Right ventricle myocardium superior (tissue), 1 donor: ENCODE measurements at regions not wholly inside any gene's neighbourhood (a gene's known extent, or its start where the extent isn't known, plus 50 kb on each side); places are given as distances from the start of the nearest gene placed in this dataset.

Experiments
- ATAC-seq: fragments of 200-7000 bp; cut with Tn5 transposase; one replicate; pipeline ENCODE4 v1.9.1; 2020; ENCODE audit warnings: mild to moderate bottlenecking; ENCODE audit not compliant: poor library complexity
- DNase-seq: peaks from one replicate; pipeline ENCODE4 v3.0.0-alpha.2; 2020
- intact Hi-C: fragments of 100-400 bp; cut with DNase I; formaldehyde crosslinking; loops from one replicate; pipeline ENCODE4 v1.11.2; 2022
- donor health status: DM: no; HTN: yes; CAD: no; lungs with severe emphysema.

DNA sequence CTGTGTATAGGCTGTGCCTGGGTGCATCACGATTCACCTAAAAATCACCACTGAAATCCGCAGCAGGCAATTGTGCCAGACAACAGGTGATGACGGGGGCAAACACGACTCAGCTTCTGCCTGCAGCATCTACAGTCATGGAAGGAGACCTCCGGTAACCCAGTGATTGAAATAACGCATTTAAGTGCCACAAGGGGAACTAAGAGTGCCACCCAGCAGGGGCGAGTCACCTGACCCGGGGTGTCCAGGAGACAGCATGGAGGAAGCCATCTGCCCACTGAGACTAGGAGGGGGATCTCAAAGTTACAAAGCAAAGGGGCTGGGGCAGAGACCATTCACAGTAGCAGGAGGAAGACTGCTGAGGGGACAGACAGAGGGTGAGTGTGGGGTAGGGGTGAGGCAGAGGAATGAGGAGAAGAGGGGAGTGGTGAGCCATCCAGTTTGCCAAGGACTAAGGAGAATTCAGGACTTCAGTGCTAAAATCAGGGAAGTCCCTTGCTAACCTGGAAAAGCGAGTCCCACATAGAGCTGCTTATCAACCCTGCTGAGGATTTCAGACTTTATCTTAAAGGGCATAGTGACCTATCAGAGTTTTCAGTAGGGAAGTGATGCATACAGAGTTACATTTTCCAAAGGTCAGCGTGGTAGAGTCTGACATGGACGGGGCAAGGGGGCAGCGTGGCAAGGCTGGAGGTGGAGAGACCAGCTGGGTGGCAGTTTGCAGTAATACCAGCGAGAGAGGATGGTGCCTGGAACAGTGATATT lies 256.7 kb upstream of the HES1 start:
- intact Hi-C loops: no loop called here
- no peak for ATAC-seq
- DNase-seq: no peak

DNA sequence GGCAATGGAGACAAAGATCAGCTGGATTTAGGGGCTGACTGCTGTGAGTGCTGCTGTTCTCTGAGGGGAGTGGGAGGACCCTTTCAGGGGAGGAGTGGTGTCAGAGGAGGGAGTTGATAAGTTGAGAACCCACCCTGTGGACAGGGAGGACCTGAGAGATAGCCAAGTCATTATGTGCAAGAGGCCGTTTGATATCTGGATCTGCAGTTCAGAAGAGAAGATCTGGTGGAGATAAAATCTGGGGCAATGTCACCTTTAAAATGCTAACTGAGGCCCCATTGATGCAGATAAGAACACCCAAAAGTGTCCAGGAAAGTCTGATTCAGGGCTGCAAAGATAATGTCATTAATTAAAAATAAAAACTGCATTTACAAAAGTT lies 256.1 kb upstream of the HES1 start:
- DNase-seq: no peak
- intact Hi-C loops: no loop called here
- no peak for ATAC-seq

DNA sequence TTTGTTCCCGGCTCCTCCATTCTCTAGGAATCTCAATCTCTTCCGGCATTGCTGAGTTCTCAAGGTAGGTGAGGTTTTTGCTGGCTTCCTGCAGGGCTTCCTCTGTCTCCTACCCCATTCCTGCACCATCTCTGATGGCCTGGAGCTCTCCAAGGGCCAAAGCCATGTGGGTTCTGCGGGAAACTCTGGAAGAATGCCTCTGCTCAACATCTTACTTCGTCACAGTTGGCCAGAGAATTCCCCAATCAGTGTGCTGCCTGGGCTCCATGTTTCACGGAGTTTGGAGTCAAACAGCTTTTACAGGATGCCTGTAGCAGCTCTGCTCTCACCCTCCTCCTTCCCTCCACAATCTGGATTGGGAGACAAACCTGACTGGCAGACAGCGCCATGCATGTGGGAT lies 253.9 kb upstream of the HES1 start:
- DNase-seq (no peak), ATAC-seq (no peak)
- intact Hi-C loops: no loop called here

DNA sequence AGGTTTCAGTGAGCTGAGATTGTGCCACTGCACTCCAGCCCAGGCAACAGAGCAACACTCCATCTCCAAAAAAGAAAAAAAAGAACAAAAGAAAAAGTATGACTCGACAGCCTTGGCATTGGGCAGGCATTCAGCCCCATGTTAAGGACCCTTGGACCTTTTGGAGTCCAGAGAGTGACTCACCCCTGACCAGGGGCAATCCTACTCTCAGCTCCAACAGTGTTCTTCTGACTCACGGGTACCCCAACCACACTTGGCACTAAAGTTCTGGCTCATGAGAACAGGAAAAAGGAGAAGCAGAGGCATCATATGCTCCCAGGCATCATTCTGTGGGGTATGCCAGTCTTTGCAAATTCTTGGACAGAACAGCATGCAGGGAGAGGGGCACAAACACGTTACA lies 252.4 kb upstream of the HES1 start:
- intact Hi-C loops: no loop called here
- ATAC-seq: no peak

DNA sequence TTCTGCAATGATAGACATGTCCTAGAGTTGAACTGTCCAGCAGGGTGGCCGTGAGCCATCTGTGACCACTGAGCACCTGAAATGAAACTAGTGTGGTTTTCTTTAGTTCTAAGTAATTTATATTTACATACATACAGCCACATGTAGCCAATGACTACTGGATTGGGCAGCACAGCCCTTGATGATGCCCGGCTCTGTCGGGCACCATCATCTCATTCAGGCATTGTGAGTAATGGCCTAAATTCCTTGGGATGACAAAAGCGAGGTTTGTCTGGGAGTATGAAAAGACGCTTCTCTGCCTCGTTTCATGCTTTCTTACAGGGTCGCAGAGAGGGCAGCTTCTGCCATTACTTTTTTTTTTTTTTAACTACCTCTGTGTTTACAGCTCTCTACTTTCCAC lies 251.9 kb upstream of the HES1 start:
- no peak for ATAC-seq
- intact Hi-C loops: no loop called here
- no peak for DNase-seq

More for the DNA sequence above, 252.4 kb upstream of the HES1 start:
- DNase-seq: no peak

DNA sequence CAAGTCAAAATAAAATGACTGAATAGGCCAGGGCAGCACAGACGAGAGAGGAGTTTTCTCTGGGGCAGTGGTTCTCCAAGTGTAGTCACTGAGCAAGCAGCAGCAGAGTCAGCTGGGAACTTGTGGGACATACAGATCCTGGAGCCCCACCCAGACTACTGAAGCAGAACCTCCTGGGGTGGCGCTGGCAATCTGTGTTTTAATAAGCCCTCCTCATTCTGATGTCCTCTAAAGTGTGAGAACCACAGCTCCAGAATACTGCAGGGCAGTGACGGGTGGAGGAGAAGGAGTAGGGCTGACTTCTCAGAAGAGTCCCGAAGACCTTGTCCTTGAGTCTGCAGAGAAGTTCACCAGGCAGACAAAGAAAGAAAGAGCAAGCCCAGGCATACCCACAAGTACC lies 251.3 kb upstream of the HES1 start:
- ATAC-seq: no peak
- intact Hi-C loops: no loop called here
- DNase-seq: no peak

DNA sequence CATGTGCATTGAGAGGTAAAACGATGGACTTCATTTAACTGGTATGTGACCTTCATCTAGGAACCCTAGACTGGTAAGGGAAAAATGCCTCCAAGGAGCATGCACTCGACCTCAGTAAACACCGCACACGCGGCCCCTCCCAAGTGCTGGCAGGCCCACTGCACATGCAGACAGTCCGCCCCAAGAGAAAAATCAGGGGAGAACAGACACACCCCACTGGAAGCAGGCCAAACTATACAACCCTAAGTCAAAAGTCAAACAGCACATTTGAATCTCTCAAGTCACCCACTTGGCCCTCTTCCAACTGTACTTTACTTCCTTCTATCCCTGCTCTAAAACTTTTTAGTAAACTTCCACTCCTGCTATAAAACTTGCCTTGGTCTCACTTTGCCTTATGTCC lies 250.1 kb upstream of the HES1 start:
- DNase-seq: no peak
- ATAC-seq: peak; percentile 10
- intact Hi-C loops: no loop called here

DNA sequence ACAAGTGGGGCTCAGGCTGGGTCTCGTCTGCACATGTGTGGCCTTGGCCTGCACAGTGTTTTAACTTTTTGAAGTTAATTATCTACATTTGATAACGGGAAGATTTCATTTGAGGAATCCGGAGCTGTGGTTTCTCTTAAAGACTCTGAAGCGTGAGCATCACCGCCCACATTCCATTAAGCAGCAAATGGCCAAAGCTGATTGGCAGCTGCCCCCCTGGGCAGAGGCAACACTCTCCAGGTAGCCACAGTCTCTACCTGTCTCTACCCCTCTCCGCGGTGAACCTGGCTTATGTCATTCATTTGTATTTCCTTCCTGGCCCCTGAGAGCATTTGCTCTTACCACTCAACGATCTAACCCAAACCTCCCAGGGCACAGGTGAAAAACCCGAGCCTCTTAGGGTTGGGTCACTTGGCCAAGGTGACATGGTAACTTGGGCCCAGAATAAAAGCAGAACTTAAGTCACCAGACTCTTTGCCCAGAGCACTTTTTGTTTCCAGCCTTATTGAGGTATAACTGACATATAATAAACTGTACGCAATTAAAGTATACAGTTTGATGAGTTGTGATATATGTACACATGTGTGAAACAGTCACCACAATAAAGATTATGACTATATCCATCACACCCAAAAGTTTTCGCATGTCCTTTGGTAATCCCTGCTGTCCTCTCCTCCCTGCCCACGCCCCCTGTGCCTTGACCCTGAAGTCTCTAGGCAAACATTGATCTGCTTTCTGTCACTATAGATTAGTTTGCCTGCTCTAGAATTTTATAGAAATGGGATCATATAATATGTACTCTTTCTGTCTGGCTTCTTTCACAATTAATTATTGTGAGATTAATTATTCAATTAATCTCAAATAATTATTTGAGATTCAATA lies 245.7 kb upstream of the HES1 start:
- intact Hi-C loops: no loop called here
- no peak for ATAC-seq

DNA sequence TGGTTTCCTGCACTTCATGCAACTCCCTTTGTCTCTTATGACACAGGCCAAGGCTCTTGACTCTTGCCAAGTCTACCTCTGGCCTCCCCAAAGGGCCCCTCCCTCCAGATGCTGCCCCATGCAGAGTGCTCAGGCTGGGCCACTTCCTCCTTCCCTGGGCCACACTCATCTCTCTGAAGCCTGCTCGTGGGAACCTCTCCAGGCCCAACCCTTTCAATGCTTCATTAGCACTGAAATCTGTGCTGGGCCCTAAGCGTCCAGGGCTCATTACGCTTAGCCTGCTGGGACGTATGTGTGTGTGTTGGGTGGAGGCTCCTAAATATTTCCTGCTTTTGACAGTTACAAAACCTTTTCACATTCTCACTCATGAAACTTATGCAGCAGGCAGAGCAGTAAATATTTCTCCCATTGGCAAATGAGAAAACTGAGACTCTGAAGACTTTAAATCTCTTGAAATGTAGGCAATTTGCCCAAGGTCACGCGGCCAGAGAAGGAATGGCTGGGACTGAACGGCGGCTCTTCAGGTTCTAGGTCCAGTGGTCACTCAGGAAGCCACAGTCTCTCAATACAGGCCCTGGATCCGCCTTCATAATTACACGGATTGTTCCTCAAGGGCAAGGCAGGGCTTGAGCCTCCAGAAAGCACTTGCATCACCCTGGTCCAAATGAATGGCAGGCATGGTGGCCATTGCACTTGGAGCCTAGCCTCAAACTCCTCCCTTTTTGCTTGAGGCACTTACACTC lies 241.7 kb upstream of the HES1 start:
- DNase-seq (peak; percentile 50), ATAC-seq (peak; percentile 74)

More for the DNA sequence above, 245.7 kb upstream of the HES1 start:
- no peak for DNase-seq

DNA sequence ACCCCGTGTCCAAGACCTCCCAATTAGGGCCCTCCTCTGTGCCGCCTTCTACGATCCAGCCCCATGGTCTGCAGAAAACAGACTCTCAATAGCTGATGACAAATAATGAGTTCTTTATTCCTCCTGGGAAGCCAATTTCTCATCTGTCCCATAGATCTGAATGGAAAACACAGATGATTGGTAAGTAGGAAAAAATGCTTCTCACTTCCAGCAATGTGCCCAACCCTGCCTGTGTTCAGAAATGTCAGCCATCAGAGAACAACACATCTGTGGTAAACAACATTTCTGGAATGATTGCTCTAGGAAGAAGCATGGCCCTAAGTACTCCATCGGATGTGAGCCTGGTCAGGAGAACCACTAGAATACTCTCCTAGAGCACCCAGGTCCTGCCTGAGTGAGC lies 240.5 kb upstream of the HES1 start:
- intact Hi-C loops: no loop called here
- no peak for ATAC-seq
- DNase-seq: no peak

More for the DNA sequence above, 241.7 kb upstream of the HES1 start:
- intact Hi-C loops: no loop called here

DNA sequence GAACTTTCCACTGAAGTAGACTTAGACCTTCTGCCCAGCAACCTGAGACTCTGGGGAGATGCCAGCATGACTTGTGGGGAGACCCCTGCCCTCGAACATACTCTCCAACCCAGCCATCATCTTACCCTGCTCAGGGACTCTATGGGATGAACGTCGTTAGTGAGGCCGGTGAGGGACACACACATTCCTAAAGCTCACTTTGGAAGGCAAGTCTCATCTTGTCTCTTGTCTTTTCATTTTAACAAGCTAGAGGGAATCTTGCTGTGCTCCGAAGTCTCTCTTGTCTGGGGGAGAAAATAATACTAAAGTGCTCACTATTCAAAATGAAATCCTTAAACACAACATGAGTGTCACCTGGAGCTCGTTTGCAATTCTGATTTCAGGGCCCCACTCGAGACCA lies 239.5 kb upstream of the HES1 start:
- no peak for DNase-seq
- intact Hi-C loops: no loop called here
- no peak for ATAC-seq

DNA sequence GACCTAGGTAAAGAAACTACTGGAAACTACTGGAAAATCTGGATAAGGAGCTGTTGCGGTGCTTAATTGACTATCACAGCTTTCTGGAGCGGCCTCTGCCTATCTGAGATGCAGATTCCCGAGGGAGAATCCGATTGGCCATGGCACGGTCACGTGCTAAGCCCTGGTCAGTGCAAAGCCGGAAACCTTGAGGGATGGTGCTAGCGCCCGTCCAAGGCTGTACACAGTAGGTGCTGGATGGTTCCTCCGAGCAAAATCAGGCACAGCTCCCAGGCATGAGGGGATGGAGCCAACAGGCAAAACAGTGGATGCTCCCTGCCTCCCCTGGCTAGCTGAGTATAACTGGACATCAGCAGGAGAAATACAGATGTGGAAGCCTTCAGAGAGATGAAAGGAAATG lies 238.7 kb upstream of the HES1 start:
- peak; percentile 81 for DNase-seq
- intact Hi-C loops: no loop called here
- ATAC-seq: peak; percentile 84

DNA sequence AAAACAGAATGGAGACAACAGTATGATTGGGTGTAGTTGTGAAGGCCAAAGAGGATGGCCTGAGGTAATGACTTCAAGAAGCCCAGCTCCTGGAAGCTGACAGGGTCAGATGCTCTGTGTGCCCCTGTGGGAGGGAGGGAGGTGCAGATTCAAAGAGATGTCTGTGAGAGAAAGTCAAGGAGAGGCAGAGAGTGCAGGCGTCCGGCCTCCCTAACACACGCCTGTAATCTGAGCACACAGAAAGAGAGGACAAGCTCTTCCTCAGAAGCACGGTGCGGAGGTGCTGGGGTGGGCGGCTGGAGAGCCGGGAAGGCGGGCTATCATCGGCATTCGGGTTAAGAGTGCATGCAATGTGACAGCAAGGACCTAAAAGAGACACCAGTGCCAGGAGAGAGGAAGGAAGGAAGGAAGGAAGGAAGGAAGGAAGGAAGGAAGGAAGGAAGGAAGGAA lies 238.2 kb upstream of the HES1 start:
- peak; percentile 12 for ATAC-seq
- intact Hi-C loops: no loop called here
- no peak for DNase-seq

DNA sequence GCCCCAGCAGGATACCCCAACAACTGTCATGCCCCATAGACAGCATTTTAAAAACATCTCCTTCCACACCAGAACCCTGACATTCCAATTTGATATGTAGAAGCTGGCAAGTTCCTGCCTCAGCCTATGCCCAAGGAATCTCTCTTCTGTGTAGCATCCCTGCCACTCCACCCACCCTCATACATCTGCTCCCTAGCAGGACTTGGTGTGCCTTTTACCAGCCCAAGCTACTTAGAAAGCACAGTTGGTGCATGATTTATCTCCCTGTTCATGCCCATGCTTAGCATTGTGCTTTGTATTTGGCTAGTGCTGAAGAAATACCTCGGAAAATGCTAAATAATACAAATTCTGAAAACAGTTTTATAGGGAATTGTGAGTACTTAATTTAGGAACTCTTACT lies 236.9 kb upstream of the HES1 start:
- ATAC-seq (no peak), DNase-seq (no peak)
- intact Hi-C loops: no loop called here

DNA sequence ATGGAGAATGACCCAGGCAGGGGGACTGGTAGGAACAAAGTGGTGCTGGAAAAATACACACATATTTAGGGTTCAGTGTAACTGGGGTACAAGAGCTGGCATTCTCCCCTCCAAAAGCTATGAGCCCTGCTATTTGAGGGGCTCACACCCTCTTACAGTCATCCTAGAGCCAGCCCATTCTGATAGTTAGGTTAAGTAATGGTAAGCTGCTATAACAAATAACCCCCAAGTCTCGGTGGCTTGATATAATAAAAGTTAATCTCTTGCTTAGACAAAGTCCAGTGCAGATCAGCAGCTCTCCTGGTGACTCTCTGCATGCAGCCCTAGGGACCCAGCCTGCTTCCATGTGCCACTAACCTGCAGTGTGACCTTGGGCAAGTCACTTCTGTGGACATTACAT lies 234.9 kb upstream of the HES1 start:
- DNase-seq (no peak), ATAC-seq (no peak)
- intact Hi-C loops: no loop called here

DNA sequence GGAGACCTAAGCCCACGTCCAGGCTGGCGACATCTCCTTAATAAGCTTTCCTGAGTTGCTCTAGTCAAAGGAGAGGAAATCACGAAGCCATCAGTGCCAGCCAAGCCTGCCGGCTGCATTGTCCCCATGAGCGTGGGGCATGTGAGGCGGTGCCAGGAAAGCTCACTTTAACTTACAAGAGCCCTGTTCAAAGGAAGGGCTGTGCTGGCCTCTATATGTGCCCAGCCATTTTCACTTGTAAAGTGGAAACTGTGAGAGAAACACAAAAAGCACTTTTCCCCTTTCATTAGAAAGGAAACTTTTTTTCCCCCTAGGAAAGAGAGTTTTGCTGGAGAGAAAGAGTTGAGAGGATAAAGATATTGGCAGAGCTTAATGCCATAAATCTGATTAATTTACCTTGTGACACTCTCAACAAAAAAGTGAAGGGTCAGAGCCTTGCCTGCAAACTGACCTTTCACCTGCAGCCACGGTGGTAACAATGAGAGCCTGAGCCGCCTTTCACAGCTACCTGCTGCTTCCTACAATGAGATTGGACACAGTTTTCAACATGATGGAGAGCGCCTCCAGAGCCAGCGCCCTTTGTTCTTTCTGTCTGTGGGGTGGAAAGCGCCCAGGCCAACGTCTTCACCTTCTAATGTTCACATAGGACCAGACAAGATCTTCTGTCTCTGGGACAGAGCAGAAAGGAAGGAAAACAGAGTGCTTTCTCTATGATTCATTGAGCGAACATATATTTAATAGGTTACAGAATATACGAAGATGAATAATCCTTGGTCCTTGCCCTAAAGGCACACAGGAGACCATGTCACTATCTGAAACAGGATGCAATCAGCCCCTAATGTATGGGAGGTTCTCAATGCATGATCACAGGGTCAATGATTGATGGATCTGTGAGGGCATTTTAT lies 233.1 kb upstream of the HES1 start:
- intact Hi-C loops: no loop called here
- DNase-seq (no peak), ATAC-seq (peak; percentile 32)

DNA sequence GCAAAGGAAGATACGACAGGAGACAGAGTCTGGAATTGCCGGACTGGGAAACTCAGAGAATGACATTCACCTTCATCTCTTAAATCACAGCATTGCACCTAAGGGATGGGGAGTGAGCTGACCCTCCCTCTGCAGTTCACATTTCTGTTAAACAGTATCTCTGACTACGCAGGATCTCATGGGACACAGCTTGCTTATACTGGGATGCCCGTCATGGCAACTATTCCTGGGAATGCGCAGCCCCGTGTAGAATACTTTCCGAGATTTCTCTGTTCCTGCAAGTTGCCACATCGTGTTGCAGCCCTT lies 232.5 kb upstream of the HES1 start:
- ATAC-seq: no peak
- intact Hi-C loops: no loop called here
- no peak for DNase-seq

DNA sequence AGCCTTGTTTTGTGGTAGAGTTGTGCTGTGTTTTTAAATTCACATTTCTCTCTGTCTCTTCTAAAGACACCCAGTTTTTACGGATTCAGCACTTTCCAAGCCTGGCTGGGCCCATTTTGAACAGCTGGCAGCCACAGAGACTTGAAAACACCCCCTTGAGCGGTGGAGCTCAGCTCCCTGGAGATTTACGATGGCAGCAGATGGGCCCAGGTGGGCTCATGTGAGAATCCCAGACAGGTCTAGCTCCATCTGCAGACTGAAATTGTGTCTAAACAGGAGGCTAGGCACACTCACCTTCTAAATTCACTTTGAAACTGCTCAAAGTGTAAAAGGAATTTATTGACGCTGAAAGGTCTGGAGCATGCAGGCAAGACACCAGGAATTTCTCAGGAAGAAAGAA lies 232.0 kb upstream of the HES1 start:
- intact Hi-C loops: no loop called here
- ATAC-seq (no peak), DNase-seq (no peak)
